ENCODE measurements at regions not wholly inside any gene's neighbourhood (a gene's known extent, or its start where the extent isn't known, plus 50 kb on each side); places are given as distances from the start of the nearest gene placed in this dataset.

GRCh38 chr15:26171266-26171665 is 308.1 kb upstream of the ATP10A start:
- Histone ChIP-seq H3K9me3 (no peaks in the 10 kb centered on the region), H3K4me1 (no peaks in the 10 kb centered on the region), H3K4me3 (no peak overlapping the region), H3K27ac (no peak overlapping the region), H3K36me3 (ENCODE audit: insufficient read depth in 1 of 2, low read depth in 1 of 2) (no peaks in the 10 kb centered on the region), H3K27me3 (ENCODE audit: insufficient read depth in 3 of 3, low read length in 2 of 3) (no peaks in the 10 kb centered on the region)
- intact Hi-C loops (cut with DNase I), result no loop called here
- ATAC-seq, result no peak
- no peak for TF ChIP-seq CTCF (IDR thresholded peaks at IDR 0.05)
- DNase-seq, result no peak
- 60 to 71% (median 61%) methylated on average over 3 of the region's 3 CpGs for WGBS, 3 donors

- no peak for TF ChIP-seq CTCF (IDR thresholded peaks at IDR 0.05)
- intact Hi-C loops (cut with DNase I), result no loop called here
- Histone ChIP-seq H3K4me1 (no peaks in the 10 kb centered on the region), H3K36me3 (ENCODE audit: insufficient read depth in 1 of 2, low read depth in 1 of 2) (no peaks in the 10 kb centered on the region), H3K9me3 (no peaks in the 10 kb centered on the region), H3K4me3 (no peak overlapping the region), H3K27ac (no peak overlapping the region), H3K27me3 (ENCODE audit: insufficient read depth in 3 of 3, low read length in 2 of 3) (no peaks in the 10 kb centered on the region)
- 78 to 86% (median 83%) methylated on average over 4 of the region's 4 CpGs for WGBS, 3 donors
- no peak for DNase-seq
- no peak for ATAC-seq
Observed at GRCh38 chr15:26166429-26166828, 303.3 kb upstream of the ATP10A start.

GRCh38 chr15:26165546-26165945 is 302.4 kb upstream of the ATP10A start:
- Histone ChIP-seq H3K36me3 (ENCODE audit: insufficient read depth in 1 of 2, low read depth in 1 of 2) (no peaks in the 10 kb centered on the region), H3K9me3 (no peaks in the 10 kb centered on the region), H3K4me3 (no peak overlapping the region), H3K27me3 (ENCODE audit: insufficient read depth in 3 of 3, low read length in 2 of 3) (no peaks in the 10 kb centered on the region), H3K4me1 (no peaks in the 10 kb centered on the region), H3K27ac (no peak overlapping the region)
- ATAC-seq (no peak), DNase-seq (no peak)
- WGBS, 3 donors, result 82 to 89% (median 86%) methylated on average over 7 of the region's 7 CpGs
- no peak for TF ChIP-seq CTCF (IDR thresholded peaks at IDR 0.05)
- intact Hi-C loops (cut with DNase I), result no loop called here

- TF ChIP-seq CTCF (IDR thresholded peaks at IDR 0.05), result no peak
- no peak for DNase-seq
- 71 to 77% (median 72%) methylated on average over 4 of the region's 4 CpGs for WGBS, 3 donors
- Histone ChIP-seq H3K27ac (no peak overlapping the region), H3K27me3 (ENCODE audit: insufficient read depth in 3 of 3, low read length in 2 of 3) (no peaks in the 10 kb centered on the region), H3K4me1 (no peaks in the 10 kb centered on the region), H3K36me3 (ENCODE audit: insufficient read depth in 1 of 2, low read depth in 1 of 2) (no peaks in the 10 kb centered on the region), H3K4me3 (no peak overlapping the region), H3K9me3 (no peaks in the 10 kb centered on the region)
- intact Hi-C loops (cut with DNase I), result no loop called here
- ATAC-seq, result no peak
Observed at GRCh38 chr15:26160343-26160742, 297.2 kb upstream of the ATP10A start.

GRCh38 chr15:26158176-26158575 is 295.0 kb upstream of the ATP10A start:
- intact Hi-C loops (cut with DNase I), result no loop called here
- WGBS, 3 donors, result 95 to 100% (median 97%) methylated on average over 2 of the region's 2 CpGs
- Histone ChIP-seq H3K4me3 (no peak overlapping the region), H3K36me3 (ENCODE audit: insufficient read depth in 1 of 2, low read depth in 1 of 2) (no peaks in the 10 kb centered on the region), H3K27me3 (ENCODE audit: insufficient read depth in 3 of 3, low read length in 2 of 3) (no peaks in the 10 kb centered on the region), H3K9me3 (no peaks in the 10 kb centered on the region), H3K4me1 (no peaks in the 10 kb centered on the region), H3K27ac (no peak overlapping the region)
- TF ChIP-seq CTCF (IDR thresholded peaks at IDR 0.05), result no peak
- ATAC-seq (no peak), DNase-seq (no peak)

Data from psoas muscle (tissue), 7 donors.